Thyroid gland (tissue), 4 donors: ENCODE measurements at regions not wholly inside any gene's neighbourhood (a gene's known extent, or its start where the extent isn't known, plus 50 kb on each side); places are given as distances from the start of the nearest gene placed in this dataset.

ENCODE experiments used
- DNase-seq, 2 donors: peaks; one replicate each; pipeline ENCODE4 v3.0.0-alpha.2; 2019
- H3K27ac ChIP-seq, 3 donors: fragments of 200-600 bp; sonication (generic); 1 replicate in 2 of 3; 2 replicates in 1 of 3; pipeline ENCODE4 v1.5.1; 2016 to 2019; ENCODE audit warnings: mild to moderate bottlenecking in 1 of 3, moderate library complexity in 1 of 3
- H3K27me3 ChIP-seq: fragments of 200-600 bp; sonication (generic); one replicate; pipeline ENCODE4 v1.5.1; 2019
- H3K36me3 ChIP-seq, 2 donors: fragments of 200-600 bp; sonication (generic); one replicate each; pipeline ENCODE4 v1.5.1; 2016 to 2019
- H3K4me1 ChIP-seq, 2 donors: fragments of 200-600 bp; sonication (generic); one replicate each; pipeline ENCODE4 v1.5.1; 2017 to 2019
- H3K4me3 ChIP-seq, 3 donors: fragments of 200-600 bp; sonication (generic); replicated peaks in 1 of 3; 1 replicate in 2 of 3; 2 replicates in 1 of 3; pipeline ENCODE4 v1.5.1; 2016; ENCODE audit warnings: mild to moderate bottlenecking in 1 of 3
- H3K9me3 ChIP-seq: fragments of 200-600 bp; sonication (generic); one replicate; pipeline ENCODE4 v1.5.1; 2017
- CTCF ChIP-seq, 6 experiments: fragments of 200-600 bp in 3 of 6; fragments of 450-650 bp in 3 of 6; sonication (generic) in 3 of 6; IDR thresholded peaks; one replicate each; pipeline ENCODE4 v1.5.1; 2016 to 2019; ENCODE audit warnings: antibody characterized with exemption in 6 of 6, mild to moderate bottlenecking in 2 of 6, inconsistent platforms in 1 of 6, moderate library complexity in 1 of 6
- POLR2A ChIP-seq, 2 donors: fragments of 450-650 bp; IDR thresholded peaks; one replicate each; pipeline ENCODE4 v1.6.1; 2017; ENCODE audit warnings: antibody characterized with exemption in 2 of 2, mild to moderate bottlenecking in 2 of 2, moderate library complexity in 1 of 2
- WGBS, 2 donors: methylation state at CpG; one replicate each; pipeline ENCODE4 v1.1.5; 2017; 5-methylcytosine and 5-hydroxymethylcytosine counted together
- intact Hi-C: fragments of 100-400 bp; cut with DNase I; formaldehyde crosslinking; loops from one replicate; pipeline ENCODE4 v1.15.1; 2023

GRCh38 chr5:20556115-20556763, 568.2 kb upstream of the CDH18 start:
- Histone ChIP-seq H3K4me1 (no peaks in the 10 kb centered on the region), H3K36me3 (no peaks in the 10 kb centered on the region), H3K27me3 (no peaks in the 10 kb centered on the region), H3K27ac (no peak overlapping the region), H3K9me3 (no peaks in the 10 kb centered on the region), H3K4me3 (no peak overlapping the region)
- TF ChIP-seq POLR2A (IDR thresholded peaks at IDR 0.05) (no peak), CTCF (IDR thresholded peaks at IDR 0.05) (no peak)
- intact Hi-C loops, result no loop called here
- no peak for DNase-seq
- 82 to 87% methylated on average over 6 of the region's 6 CpGs for WGBS, 2 donors

GRCh38 chr5:20555034-20555433, 567.0 kb upstream of the CDH18 start:
- Histone ChIP-seq H3K36me3 (no peaks in the 10 kb centered on the region), H3K4me3 (no peak overlapping the region), H3K4me1 (no peaks in the 10 kb centered on the region), H3K27ac (no peak overlapping the region), H3K9me3 (no peaks in the 10 kb centered on the region), H3K27me3 (no peaks in the 10 kb centered on the region)
- WGBS, 2 donors, result 68 to 70% methylated on average over 2 of the region's 2 CpGs
- DNase-seq, result no peak
- TF ChIP-seq CTCF (IDR thresholded peaks at IDR 0.05), result no peak
- no peak for TF ChIP-seq POLR2A (IDR thresholded peaks at IDR 0.05)
- intact Hi-C loops, result no loop called here

- H3K4me3 ChIP-seq, result no peak overlapping the region
- H3K27me3 ChIP-seq, result no peaks in the 10 kb centered on the region
- intact Hi-C loops, result no loop called here
- H3K36me3 ChIP-seq, result no peaks in the 10 kb centered on the region
- TF ChIP-seq POLR2A (IDR thresholded peaks at IDR 0.05) (no peak), CTCF (IDR thresholded peaks at IDR 0.05) (no peak)
- 82 to 85% methylated on average over 2 of the region's 2 CpGs for whole genome bisulfite sequencing, 2 donors
- no peaks in the 10 kb centered on the region for H3K9me3 ChIP-seq
- DNase-seq, result no peak
- no peak overlapping the region for H3K27ac ChIP-seq
- H3K4me1 ChIP-seq, result no peaks in the 10 kb centered on the region
These were observed 566.0 kb upstream of the CDH18 start for GRCh38 chr5:20554001-20554400.

- Histone ChIP-seq H3K27me3 (no peaks in the 10 kb centered on the region), H3K27ac (no peak overlapping the region), H3K4me1 (no peaks in the 10 kb centered on the region), H3K9me3 (no peaks in the 10 kb centered on the region), H3K4me3 (no peak overlapping the region), H3K36me3 (no peaks in the 10 kb centered on the region)
- no peak for DNase-seq
- intact Hi-C loops, result no loop called here
- WGBS, 2 donors, result 78 to 82% methylated on average over 4 of the region's 4 CpGs
- TF ChIP-seq POLR2A (IDR thresholded peaks at IDR 0.05) (no peak), CTCF (IDR thresholded peaks at IDR 0.05) (no peak)
These were observed 550.1 kb upstream of the CDH18 start for GRCh38 chr5:20537911-20538703.

GRCh38 chr5:20536813-20537212, 548.8 kb upstream of the CDH18 start:
- no peak overlapping the region for H3K4me3 ChIP-seq
- H3K4me1 ChIP-seq, result no peaks in the 10 kb centered on the region
- intact Hi-C loops, result no loop called here
- no peaks in the 10 kb centered on the region for H3K36me3 ChIP-seq
- no peak overlapping the region for H3K27ac ChIP-seq
- no peaks in the 10 kb centered on the region for H3K9me3 ChIP-seq
- DNase-seq, result no peak
- H3K27me3 ChIP-seq, result no peaks in the 10 kb centered on the region
- TF ChIP-seq POLR2A (IDR thresholded peaks at IDR 0.05) (no peak), CTCF (IDR thresholded peaks at IDR 0.05) (no peak)
